HG03571 (cell line): ENCODE measurements at regions not wholly inside any gene's neighbourhood (a gene's known extent, or its start where the extent isn't known, plus 50 kb on each side); places are given as distances from the start of the nearest gene placed in this dataset.

Source experiments
- ATAC-seq: cut with Tn5 transposase; IDR thresholded peaks from one replicate; pipeline ENCODE4 v1.9.1; 2021; ENCODE audit not compliant: unreplicated experiment

- ATAC-seq = no peak
These were observed 404.7 kb upstream of the TGFBR2 start for GRCh38 chr3:30201715-30202114.

- ATAC-seq = no peak
These were observed 403.1 kb upstream of the TGFBR2 start for GRCh38 chr3:30203301-30203700.

GRCh38 chr3:30204126-30204525, 402.3 kb upstream of the TGFBR2 start:
- ATAC-seq = no peak

GRCh38 chr3:30206051-30206450, 400.4 kb upstream of the TGFBR2 start:
- no peak for ATAC-seq

- no peak for ATAC-seq
These were observed 384.8 kb upstream of the TGFBR2 start for GRCh38 chr3:30221619-30222018.

GRCh38 chr3:30222441-30222840, 384.0 kb upstream of the TGFBR2 start:
- ATAC-seq = no peak

- no peak for ATAC-seq
These were observed 381.4 kb upstream of the TGFBR2 start for GRCh38 chr3:30225021-30225420.

GRCh38 chr3:30226601-30227151, 379.7 kb upstream of the TGFBR2 start:
- no peak for ATAC-seq

GRCh38 chr3:30227571-30228301, 378.7 kb upstream of the TGFBR2 start:
- ATAC-seq = no peak

GRCh38 chr3:30228302-30228631, 378.1 kb upstream of the TGFBR2 start:
- no peak for ATAC-seq

- ATAC-seq = no peak
These were observed 374.9 kb upstream of the TGFBR2 start for GRCh38 chr3:30231277-30232141.

GRCh38 chr3:30232142-30232541, 374.3 kb upstream of the TGFBR2 start:
- no peak for ATAC-seq

- no peak for ATAC-seq
These were observed 372.3 kb upstream of the TGFBR2 start for GRCh38 chr3:30233913-30234646.

GRCh38 chr3:30236011-30236410, 370.4 kb upstream of the TGFBR2 start:
- ATAC-seq = no peak

- no peak for ATAC-seq
These were observed 364.7 kb upstream of the TGFBR2 start for GRCh38 chr3:30241721-30242120.

- no peak for ATAC-seq
These were observed 360.4 kb upstream of the TGFBR2 start for GRCh38 chr3:30245858-30246622.

- no peak for ATAC-seq
These were observed 358.0 kb upstream of the TGFBR2 start for GRCh38 chr3:30248423-30248822.

GRCh38 chr3:30252474-30252873, 353.9 kb upstream of the TGFBR2 start:
- ATAC-seq = no peak

- ATAC-seq = no peak
These were observed 352.6 kb upstream of the TGFBR2 start for GRCh38 chr3:30253832-30254231.

- ATAC-seq = no peak
These were observed 349.9 kb upstream of the TGFBR2 start for GRCh38 chr3:30256474-30256873.
